Heart left ventricle (tissue), 16 donors: ENCODE measurements at regions not wholly inside any gene's neighbourhood (a gene's known extent, or its start where the extent isn't known, plus 50 kb on each side); places are given as distances from the start of the nearest gene placed in this dataset.

ENCODE experiments used
- ATAC-seq, 4 donors: fragments of 200-7000 bp; cut with Tn5 transposase; one replicate each; pipeline ENCODE4 v1.9.1; 2020 to 2022; ENCODE audit warnings: moderate library complexity in 4 of 4, mild to moderate bottlenecking in 3 of 4, moderate number of reproducible peaks in 1 of 4
- DNase-seq, 5 donors: peaks; one replicate each; pipeline ENCODE4 v3.0.0-alpha.2; 2020
- H3K27ac ChIP-seq, 12 donors: fragments of 200-600 bp; sonication (generic) in 4 of 12; one replicate each; pipeline versions ENCODE4 v1.5.0 to v1.8.0; 2016 to 2022; ENCODE audit warnings: mild to moderate bottlenecking in 2 of 12
- H3K27me3 ChIP-seq, 9 donors: fragments of 200-600 bp; sonication (generic) in 2 of 9; one replicate each; pipeline versions ENCODE4 v1.5.1 to v1.8.0; 2016 to 2022; ENCODE audit warnings: mild to moderate bottlenecking in 3 of 9
- H3K36me3 ChIP-seq, 9 donors: fragments of 200-600 bp; sonication (generic) in 2 of 9; one replicate each; pipeline versions ENCODE4 v1.5.0 to v1.8.0; 2018 to 2022; ENCODE audit warnings: mild to moderate bottlenecking in 2 of 9
- H3K4me1 ChIP-seq, 12 donors: fragments of 200-600 bp; sonication (generic) in 4 of 12; one replicate each; pipeline versions ENCODE4 v1.5.0 to v1.8.0; 2016 to 2022; ENCODE audit warnings: mild to moderate bottlenecking in 3 of 12
- H3K4me3 ChIP-seq, 12 donors: fragments of 200-600 bp; sonication (generic) in 4 of 12; one replicate each; pipeline versions ENCODE4 v1.5.0 to v1.8.0; 2017 to 2022; ENCODE audit warnings: mild to moderate bottlenecking in 9 of 12, moderate library complexity in 4 of 12
- H3K9me3 ChIP-seq, 12 donors: fragments of 200-600 bp; sonication (generic) in 4 of 12; one replicate each; pipeline versions ENCODE4 v1.5.0 to v1.8.0; 2016 to 2022; ENCODE audit warnings: mild to moderate bottlenecking in 1 of 12
- CTCF ChIP-seq, 12 donors: fragments of 200-600 bp; sonication (generic) in 4 of 12; IDR thresholded peaks; one replicate each; pipeline versions ENCODE4 v1.5.0 to v1.8.0; 2018 to 2022; ENCODE audit warnings: antibody characterized with exemption in 12 of 12, mild to moderate bottlenecking in 5 of 12
- POLR2A ChIP-seq, 2 donors: fragments of 450-650 bp; IDR thresholded peaks; one replicate each; pipeline ENCODE4 v1.6.1; 2017; ENCODE audit warnings: antibody characterized with exemption in 2 of 2, mild to moderate bottlenecking in 2 of 2, moderate library complexity in 2 of 2
- WGBS, 4 donors: extraction: QIAGEN DNeasy Blood & Tissue Kit in 2 of 4; methylation state at CpG; one replicate each; pipeline versions ENCODE4 v1.1.5 to v1.1.7; 2013 to 2018; 5-methylcytosine and 5-hydroxymethylcytosine counted together
- intact Hi-C, 10 donors: fragments of 100-400 bp; cut with DNase I; formaldehyde crosslinking; loops; one replicate each; pipeline versions ENCODE4 v1.11.1 to v1.14.2; 2022
- donor health status: ischemic (EF 13 %, LVEDD 7.1; RV severe dilation, severe dysfunction).
- donor health status: healthy with polysubstance abuse.
- donor health status: DM: no; HTN: yes; CAD: no.
- donor health status: DM: no; HTN: no; CAD: no.
- donor health status: ischemic (EF 25% LVEDD 6.9; RV normal size, moderate dysfunction).
- donor health status: ischemic (EF 25% LVEDD 5.7; RV mildly dilated, moderate dysfunction).
- donor health status: healthy.
- donor health status: DM: yes; HTN: yes; CAD: no.
- donor health status: ischemic (EF 35%, LVEDD 5.7; RV mildly dilated, moderate dysfunction).
- donor health status: nonischemic (EF 11% LVEDD 7.7; RV severe dilation, severe dysfunction).
- donor health status: DM: yes; HTN: yes; CAD: no.
- donor health status: PGD.
- donor health status: ischemic (EF 29% LVEDD 5.4; RV normal size, mild dysfunction).
- donor health status: nonischemic (EF 23%, LVEDD 6.1; RV moderate dilation, normal function).

DNA sequence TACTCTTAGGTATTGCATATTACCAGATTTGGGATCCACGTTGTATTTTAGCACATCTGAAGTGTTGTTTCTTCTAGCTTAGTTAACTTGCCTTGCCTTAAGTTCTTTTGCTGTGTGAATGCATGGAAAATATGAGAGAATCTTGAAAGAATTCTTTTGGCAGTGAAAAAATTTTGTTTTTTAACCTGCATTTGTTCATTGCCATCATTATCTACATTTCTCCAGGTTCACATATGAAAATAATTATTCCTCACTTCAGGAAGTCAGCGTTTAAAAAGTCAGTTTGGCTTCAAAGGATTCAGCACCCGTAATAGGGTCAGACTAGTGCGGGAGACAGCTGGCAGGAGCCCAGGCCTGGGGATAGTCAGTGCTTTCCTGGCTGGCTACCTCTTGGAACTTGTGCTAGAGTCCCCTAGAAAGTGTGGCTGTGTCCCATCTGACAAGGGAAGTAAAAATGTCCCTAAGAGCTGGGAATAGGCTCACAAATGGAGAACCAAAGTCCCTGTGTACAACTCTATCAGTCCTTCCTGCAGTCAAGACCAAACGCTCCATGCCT, 251.9 kb upstream of the KLF3 start:
- TF ChIP-seq CTCF (IDR thresholded peaks at IDR 0.05) (no peak), POLR2A (IDR thresholded peaks at IDR 0.05) (no peak)
- intact Hi-C loops = no loop called here
- H3K4me1 ChIP-seq = peaks cover 0 to 5% (median 0%) of the 10 kb centered on the region in 12 donors
- no peak overlapping the region for H3K4me3 ChIP-seq
- H3K27me3 ChIP-seq = no peaks in the 10 kb centered on the region
- 48 to 78% (median 57%) methylated on average over 5 of the region's 5 CpGs for WGBS, 4 donors
- DNase-seq = peak in 2 of 5 donors; percentile 28 to 34
- H3K27ac ChIP-seq = no peak overlapping the region
- ATAC-seq = no peak
- H3K36me3 ChIP-seq = no peaks in the 10 kb centered on the region
- no peaks in the 10 kb centered on the region for H3K9me3 ChIP-seq

DNA sequence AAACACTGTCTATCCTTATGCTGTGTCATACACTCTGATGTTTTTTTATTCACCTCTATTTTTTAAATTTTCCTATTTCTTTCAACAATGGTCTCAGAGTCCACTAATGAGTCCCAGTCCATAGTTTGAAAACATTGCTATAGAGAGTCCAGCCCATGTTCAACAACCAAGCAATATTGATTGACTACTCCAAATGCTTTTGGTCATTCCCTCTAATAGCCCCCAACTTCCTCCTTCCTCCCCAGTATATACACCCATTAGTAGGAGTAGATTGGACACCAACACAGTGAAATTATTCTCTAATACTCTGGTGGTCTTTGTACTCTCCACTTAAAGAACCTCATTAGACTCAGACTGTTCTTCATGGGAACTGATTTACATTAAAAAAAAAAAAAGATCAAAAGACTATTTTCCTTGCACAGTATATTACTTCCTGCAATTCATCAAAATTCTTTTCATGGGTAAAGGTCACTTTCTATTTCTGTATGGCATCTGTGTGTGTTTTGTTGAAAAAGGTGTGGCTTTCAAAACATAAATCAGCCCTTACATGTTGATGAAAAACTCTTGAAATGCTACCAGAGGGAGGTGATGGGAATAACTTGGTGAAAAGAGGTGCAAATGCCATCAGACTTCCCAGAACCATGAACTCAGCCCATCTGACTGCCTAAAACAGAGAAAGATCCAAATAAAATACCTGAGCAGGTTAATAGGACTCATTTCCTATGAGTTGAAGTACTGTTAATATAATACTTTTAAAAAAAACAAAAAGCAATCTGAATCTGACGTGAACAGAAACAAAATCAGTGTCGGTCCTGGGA, 250.3 kb upstream of the KLF3 start:
- no peaks in the 10 kb centered on the region for H3K9me3 ChIP-seq
- H3K27me3 ChIP-seq = no peaks in the 10 kb centered on the region
- H3K4me1 ChIP-seq = peaks cover 0 to 5% (median 0%) of the 10 kb centered on the region in 12 donors
- ATAC-seq (no peak), DNase-seq (no peak)
- H3K27ac ChIP-seq = no peak overlapping the region
- WGBS, 4 donors = 76 to 84% (median 81%) methylated on average over 2 of the region's 2 CpGs
- TF ChIP-seq CTCF (IDR thresholded peaks at IDR 0.05) (no peak), POLR2A (IDR thresholded peaks at IDR 0.05) (no peak)
- intact Hi-C loops = no loop called here
- H3K36me3 ChIP-seq = no peaks in the 10 kb centered on the region
- H3K4me3 ChIP-seq = no peak overlapping the region

DNA sequence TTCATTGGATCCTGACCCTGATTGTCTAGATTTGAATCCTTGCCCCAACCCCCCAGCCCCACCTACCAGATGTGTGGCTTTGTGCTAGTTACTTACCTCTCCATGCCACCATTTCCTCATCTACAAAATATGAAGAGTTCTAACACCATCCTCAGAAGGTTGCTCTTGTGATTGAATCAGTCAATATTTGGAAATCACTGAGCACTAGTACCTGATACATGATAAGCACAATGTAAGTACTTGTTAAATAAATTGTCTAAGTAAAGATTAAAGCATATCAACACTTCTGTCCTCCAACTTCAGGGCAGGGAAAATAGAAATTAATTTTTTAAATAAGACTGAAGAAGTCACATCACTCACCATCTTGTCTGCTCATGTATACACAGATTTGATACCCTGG, 249.6 kb upstream of the KLF3 start:
- intact Hi-C loops = no loop called here
- H3K27ac ChIP-seq = no peak overlapping the region
- H3K36me3 ChIP-seq = no peaks in the 10 kb centered on the region
- H3K4me1 ChIP-seq = peaks cover 0 to 5% (median 0%) of the 10 kb centered on the region in 12 donors
- no peak for TF ChIP-seq POLR2A (IDR thresholded peaks at IDR 0.05)
- TF ChIP-seq CTCF (IDR thresholded peaks at IDR 0.05) = no peak
- H3K9me3 ChIP-seq = no peaks in the 10 kb centered on the region
- H3K27me3 ChIP-seq = no peaks in the 10 kb centered on the region
- DNase-seq (no peak), ATAC-seq (no peak)
- no peak overlapping the region for H3K4me3 ChIP-seq

DNA sequence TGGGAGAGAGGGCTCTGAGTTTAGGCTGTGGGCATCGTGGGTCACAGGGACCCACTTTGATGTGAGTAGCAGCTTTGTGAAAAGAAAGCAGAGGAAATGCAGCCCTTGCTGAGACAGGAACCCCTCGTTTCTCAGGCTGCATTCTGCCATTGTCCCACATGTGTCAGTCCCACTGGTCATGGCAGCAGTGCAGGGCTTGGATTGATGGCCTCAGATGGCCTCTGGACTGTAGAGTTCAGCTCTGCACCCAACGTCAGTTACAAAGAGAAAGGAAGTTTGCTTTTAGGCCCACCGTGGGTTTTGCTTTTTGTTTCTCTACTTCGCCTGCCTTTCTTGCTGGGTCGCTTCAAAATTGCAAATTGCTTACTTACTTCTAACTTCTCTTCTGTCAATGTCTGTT, 248.3 kb upstream of the KLF3 start:
- TF ChIP-seq CTCF (IDR thresholded peaks at IDR 0.05) = no peak
- no peak for TF ChIP-seq POLR2A (IDR thresholded peaks at IDR 0.05)
- ATAC-seq (no peak), DNase-seq (no peak)
- Histone ChIP-seq H3K36me3 (no peaks in the 10 kb centered on the region), H3K27me3 (no peaks in the 10 kb centered on the region), H3K9me3 (no peaks in the 10 kb centered on the region), H3K27ac (no peak overlapping the region), H3K4me3 (no peak overlapping the region), H3K4me1 (peaks cover 0 to 5% (median 0%) of the 10 kb centered on the region in 12 donors)
- WGBS, 4 donors = 65 to 74% (median 69%) methylated on average over 6 of the region's 6 CpGs
- intact Hi-C loops = loop anchor here in 1 of 10 donors (5.0 kb wide), 1 partner anchor 83 kb away; no protein-coding TSS in a partner anchor
